ENCODE measurements at regions not wholly inside any gene's neighbourhood (a gene's known extent, or its start where the extent isn't known, plus 50 kb on each side); places are given as distances from the start of the nearest gene placed in this dataset.

GRCh38 chr2:21307037-21307436 lies 183.3 kb downstream of the TDRD15 start:
- Histone ChIP-seq H2AFZ (replicated peaks; ENCODE audit: low read length, poor library complexity) (no peak overlapping the region), H2BK15ac (ENCODE audit: low read depth, low read length) (no peak overlapping the region), H4K5ac (ENCODE audit: low read depth, low read length) (no peak overlapping the region), H3K9ac (ENCODE audit: low read depth, low read length) (no peak overlapping the region), H3K4ac (ENCODE audit: low read depth, low read length) (no peak overlapping the region), H3K9me3 (ENCODE audit: control insufficient read depth, insufficient read depth, low read length) (no peaks in the 10 kb centered on the region), H3K14ac (replicated peaks; ENCODE audit: low read depth, low read length) (no peak overlapping the region), H3K4me1 (ENCODE audit: control insufficient read depth, insufficient read depth, low read length) (no peaks in the 10 kb centered on the region), H2AK5ac (ENCODE audit: low read depth, low read length) (no peak overlapping the region), H3K4me3 (ENCODE audit: insufficient read depth, low read depth, low read length) (no peak overlapping the region), H3K4me2 (ENCODE audit: low read depth, low read length) (no peak overlapping the region), H3K56ac (ENCODE audit: extremely low read depth, insufficient read depth, low read length) (no peak overlapping the region), H3K9me1 (ENCODE audit: insufficient read depth, low read length) (no peaks in the 10 kb centered on the region), H3K36me3 (ENCODE audit: control insufficient read depth, insufficient read depth, low read length) (no peaks in the 10 kb centered on the region), H2BK120ac (ENCODE audit: low read depth, low read length) (no peak overlapping the region), H3K27me3 (ENCODE audit: control insufficient read depth, insufficient read depth, low read length) (no peaks in the 10 kb centered on the region), H4K20me1 (ENCODE audit: insufficient read depth, low read length) (no peaks in the 10 kb centered on the region), H3K79me1 (ENCODE audit: low read depth in 1 of 2, low read length in 2 of 2) (no peaks in the 10 kb centered on the region), H4K91ac (ENCODE audit: insufficient read depth, low read depth, low read length) (no peak overlapping the region), H3K23ac (ENCODE audit: low read depth, low read length) (no peak overlapping the region), H3K27ac (ENCODE audit: insufficient read depth, low read length) (no peak overlapping the region), H4K8ac (ENCODE audit: low read depth in 2 of 2, low read length in 2 of 2) (no peak overlapping the region), H2AK9ac (replicated peaks; ENCODE audit: low read depth, low read length, poor library complexity) (no peak overlapping the region), H2BK20ac (ENCODE audit: low read depth, low read length) (no peak overlapping the region), H2BK5ac (ENCODE audit: low read depth, low read length, poor library complexity, severe bottlenecking) (no peak overlapping the region), H3K18ac (ENCODE audit: low read depth, low read length) (no peak overlapping the region)
- TF ChIP-seq CTCF (conservative IDR thresholded peaks at IDR 0.05; ENCODE audit: low read depth, low read length), result no peak
- WGBS, 2 experiments (ENCODE audit: extremely low coverage in 2 of 2, insufficient read length in 1 of 2), result no CpG with 5 or more reads among the region's 1 CpG
- BruUV-seq (replicated peaks), result no TSS peak
- CTCF ChIA-PET, result interaction anchor here (1.0 kb wide), 1 partner anchor 114 kb away, joined by 3 read pairs; no protein-coding TSS in a partner anchor
- intact Hi-C loops (cut with micrococcal nuclease) (no loop called here), in situ Hi-C loops (cut with MboI; ENCODE audit: low sequenced_read_pairs) (no loop called here), dilution Hi-C loops (cut with HindIII; ENCODE audit: low sequenced_read_pairs, unreplicated experiment) (no loop called here)
- POLR2A ChIA-PET (ENCODE audit: unreplicated experiment), result no interaction called here
- ATAC-seq (ENCODE audit: low read depth) (no peak), DNase-seq (no peak)

All from IMR-90 (cell line).